Bronchial epithelial cell (primary cell): ENCODE measurements at regions not wholly inside any gene's neighbourhood (a gene's known extent, or its start where the extent isn't known, plus 50 kb on each side); places are given as distances from the start of the nearest gene placed in this dataset.
"Not testable (repeated sequence)": the region's sequence is repeated elsewhere in the genome, so short reads cannot be mapped to it uniquely, and the experiment has no call there.

Experiments
- DNase-seq: peaks from one replicate; pipeline ENCODE4 v3.0.0-alpha.2; 2010; ENCODE audit warnings: low read depth
- FAIRE-seq: peaks from 2 replicates; lab custom pipeline; 2011; peaks lifted over from hg19 to GRCh38; lab: Jason Lieb, UNC
- H3K27me3 ChIP-seq: 2 replicates; pipeline ENCODE4 v1.5.1; 2011; ENCODE audit warnings: low read length; ENCODE audit not compliant: control insufficient read depth, insufficient read depth
- H3K36me3 ChIP-seq: 2 replicates; pipeline ENCODE4 v1.5.1; 2011; ENCODE audit warnings: low read length; ENCODE audit not compliant: control insufficient read depth, insufficient read depth
- H3K4me3 ChIP-seq: 2 replicates; pipeline ENCODE4 v1.5.1; 2011; ENCODE audit warnings: mild to moderate bottlenecking, low read depth, low read length, control low read depth
- CTCF ChIP-seq: IDR thresholded peaks from 2 replicates; pipeline ENCODE4 v1.5.1; 2011; ENCODE audit warnings: mild to moderate bottlenecking, moderate library complexity, low read length, control low read depth, inconsistent platforms; ENCODE audit not compliant: insufficient read depth, severe bottlenecking

DNA sequence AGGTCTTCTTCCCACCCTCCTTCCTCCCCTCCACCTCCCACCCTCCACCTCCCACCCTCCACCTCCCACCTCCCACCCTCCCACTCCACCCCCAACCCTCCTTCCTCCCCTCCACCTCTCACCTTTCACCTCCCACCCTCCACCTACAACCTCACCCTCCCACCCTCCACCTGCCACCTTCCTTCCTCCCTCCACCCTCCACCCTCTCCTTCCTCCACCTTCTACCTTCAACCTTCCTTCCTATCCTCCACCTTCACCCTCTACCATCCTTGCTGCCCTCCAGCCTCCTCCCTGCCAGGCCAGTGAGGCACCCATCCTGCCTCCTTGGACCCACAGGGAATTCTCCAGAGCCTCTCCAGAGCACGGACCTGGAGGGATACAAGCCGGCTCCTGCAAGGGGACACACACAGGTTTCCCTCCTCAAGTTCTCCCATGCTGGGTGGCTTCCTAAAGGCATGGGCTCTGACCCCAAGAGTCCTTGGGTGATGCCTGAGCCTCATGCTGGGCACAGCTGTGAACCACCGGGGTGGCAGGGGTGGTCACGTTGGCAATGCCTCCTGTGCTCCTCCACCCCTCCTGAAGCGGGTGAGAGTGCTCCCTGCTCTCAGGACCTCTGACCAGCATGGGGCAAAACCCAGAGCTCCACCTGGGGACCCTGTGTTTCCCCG is 293.0 kb downstream of the NDUFA10 start:
- FAIRE-seq = no peak
- no peak for TF ChIP-seq CTCF
- Histone ChIP-seq H3K4me3 (no peak overlapping the region), H3K36me3 (no peaks in the 10 kb centered on the region), H3K27me3 (no peaks in the 10 kb centered on the region)
- no peak for DNase-seq

DNA sequence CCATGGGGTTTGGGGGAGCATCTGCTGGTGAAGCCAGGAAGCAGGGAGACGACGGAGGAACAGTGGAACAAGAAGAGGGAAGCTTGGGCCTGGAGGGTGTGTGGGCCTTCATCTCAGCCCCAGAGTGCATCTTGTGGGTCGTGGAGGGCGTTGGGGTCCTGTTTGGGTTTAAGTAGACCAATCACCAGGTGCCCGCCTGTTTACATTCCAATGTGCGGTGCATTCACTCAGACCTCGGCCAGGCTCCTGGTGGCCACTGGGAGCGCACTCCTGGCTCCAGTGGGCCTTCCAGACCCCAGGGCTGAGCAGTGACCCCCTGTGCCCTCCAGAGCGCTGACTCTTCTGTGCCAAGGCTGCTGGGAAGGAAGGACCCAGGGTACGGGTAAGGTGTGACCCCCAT is 293.7 kb downstream of the NDUFA10 start:
- H3K36me3 ChIP-seq = no peaks in the 10 kb centered on the region
- H3K27me3 ChIP-seq = no peaks in the 10 kb centered on the region
- no peak for TF ChIP-seq CTCF
- DNase-seq (no peak), FAIRE-seq (no peak)
- H3K4me3 ChIP-seq = no peak overlapping the region

- TF ChIP-seq CTCF = no peak
- H3K4me3 ChIP-seq = no peak overlapping the region
- H3K27me3 ChIP-seq = no peaks in the 10 kb centered on the region
- DNase-seq (no peak), FAIRE-seq (no peak)
- H3K36me3 ChIP-seq = no peaks in the 10 kb centered on the region
These were observed 294.2 kb downstream of the NDUFA10 start for GRCh38 chr2:239730897-239731296.

DNA sequence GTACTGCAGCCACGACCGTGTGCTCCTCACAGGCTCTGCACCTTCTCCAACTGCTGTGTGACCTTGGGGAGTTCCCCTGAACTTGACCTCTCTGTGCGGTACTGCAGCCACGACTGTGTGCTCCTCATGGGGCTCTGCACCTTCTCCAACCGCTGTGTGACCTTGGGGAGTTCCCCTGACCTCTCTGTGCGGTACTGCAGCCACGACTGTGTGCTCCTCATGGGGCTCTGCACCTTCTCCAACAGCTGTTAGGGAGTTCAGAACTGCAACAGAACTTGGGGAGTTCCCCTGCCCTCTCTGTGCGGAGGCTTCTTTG is 294.6 kb downstream of the NDUFA10 start:
- DNase-seq, H3K4me3 ChIP-seq, FAIRE-seq, H3K36me3 ChIP-seq, H3K27me3 ChIP-seq: not testable (repeated sequence)

DNA sequence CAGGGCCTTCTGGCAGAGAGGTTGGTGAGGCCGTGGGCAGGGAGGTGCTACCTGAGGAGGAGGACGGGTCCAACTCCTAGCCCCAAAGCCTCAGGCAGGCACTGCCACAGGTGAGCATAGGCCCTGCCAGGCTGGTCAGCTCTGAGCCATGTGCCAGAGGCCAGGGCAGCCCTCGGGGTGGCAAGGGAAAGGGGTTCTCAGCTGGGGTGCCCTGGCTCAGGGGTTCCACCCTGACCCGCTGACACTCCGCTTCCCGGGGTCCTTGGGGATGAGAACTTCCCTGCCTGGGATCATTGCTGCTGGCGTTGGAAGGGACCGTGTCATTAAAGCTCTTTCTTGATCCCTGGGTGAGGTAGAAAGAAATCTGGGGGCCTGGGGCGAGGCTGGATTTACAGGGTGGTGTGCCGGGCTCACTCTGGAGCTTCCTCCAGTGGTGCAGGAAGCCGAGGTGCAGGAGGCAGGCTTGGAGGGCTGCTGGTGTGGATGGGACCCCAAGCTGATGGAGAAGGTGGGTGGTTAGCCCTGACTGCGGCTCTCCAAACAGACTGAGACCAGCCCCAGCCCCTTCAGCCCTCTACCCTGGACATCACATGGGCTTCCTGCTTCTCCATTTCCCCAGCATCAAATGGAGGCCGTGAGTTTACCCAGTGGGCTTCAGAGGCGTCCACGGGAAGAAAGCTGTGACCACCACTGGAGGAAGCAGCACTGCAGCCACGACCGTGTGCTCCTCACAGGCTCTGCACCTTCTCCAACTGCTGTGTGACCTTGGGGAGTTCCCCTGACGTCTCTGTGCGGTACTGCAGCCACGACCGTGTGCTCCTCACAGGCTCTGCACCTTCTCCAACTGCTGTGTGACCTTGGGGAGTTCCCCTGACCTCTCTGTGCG is 295.2 kb downstream of the NDUFA10 start:
- Histone ChIP-seq H3K36me3 (no peaks in the 10 kb centered on the region), H3K4me3 (no peak overlapping the region), H3K27me3 (no peaks in the 10 kb centered on the region)
- no peak for FAIRE-seq
- DNase-seq = no peak
- TF ChIP-seq CTCF = no peak

GRCh38 chr2:239729151-239729550 is 296.0 kb downstream of the NDUFA10 start:
- DNase-seq (no peak), FAIRE-seq (no peak)
- no peak overlapping the region for H3K4me3 ChIP-seq
- TF ChIP-seq CTCF = no peak
- no peaks in the 10 kb centered on the region for H3K27me3 ChIP-seq
- H3K36me3 ChIP-seq = no peaks in the 10 kb centered on the region
